HFFc6 (cell line): ENCODE measurements at regions not wholly inside any gene's neighbourhood (a gene's known extent, or its start where the extent isn't known, plus 50 kb on each side); places are given as distances from the start of the nearest gene placed in this dataset.

ENCODE experiments used
- DNase-seq: peaks from one replicate; pipeline ENCODE4 v3.0.0-alpha.2; 2018
- H3K27ac Mint-ChIP-seq: 2 replicates; pipeline ENCODE4 v1.8.0; 2020; ENCODE audit warnings: mild to moderate bottlenecking, mixed read lengths
- H3K27me3 Mint-ChIP-seq: 2 replicates; pipeline ENCODE4 v1.8.0; 2021; ENCODE audit warnings: mild to moderate bottlenecking, moderate library complexity, mixed read lengths; ENCODE audit not compliant: insufficient read depth
- H3K36me3 Mint-ChIP-seq: 2 replicates; pipeline ENCODE4 v1.8.0; 2021; ENCODE audit warnings: low read depth, mixed read lengths
- H3K4me1 Mint-ChIP-seq: 2 replicates; pipeline ENCODE4 v1.8.0; 2020; ENCODE audit warnings: low read depth, mixed read lengths
- H3K4me3 Mint-ChIP-seq: 2 replicates; pipeline ENCODE4 v1.8.0; 2020; ENCODE audit warnings: mild to moderate bottlenecking, moderate library complexity, mixed read lengths
- H3K9me3 Mint-ChIP-seq: 2 replicates; pipeline ENCODE4 v1.8.0; 2020; ENCODE audit warnings: mild to moderate bottlenecking, mixed read lengths
- CTCF ChIP-seq: fragments of 200-600 bp; sonication (generic); IDR thresholded peaks from 2 replicates; pipeline ENCODE4 v1.5.0; 2021; ENCODE audit warnings: antibody characterized with exemption, mild to moderate bottlenecking

DNA sequence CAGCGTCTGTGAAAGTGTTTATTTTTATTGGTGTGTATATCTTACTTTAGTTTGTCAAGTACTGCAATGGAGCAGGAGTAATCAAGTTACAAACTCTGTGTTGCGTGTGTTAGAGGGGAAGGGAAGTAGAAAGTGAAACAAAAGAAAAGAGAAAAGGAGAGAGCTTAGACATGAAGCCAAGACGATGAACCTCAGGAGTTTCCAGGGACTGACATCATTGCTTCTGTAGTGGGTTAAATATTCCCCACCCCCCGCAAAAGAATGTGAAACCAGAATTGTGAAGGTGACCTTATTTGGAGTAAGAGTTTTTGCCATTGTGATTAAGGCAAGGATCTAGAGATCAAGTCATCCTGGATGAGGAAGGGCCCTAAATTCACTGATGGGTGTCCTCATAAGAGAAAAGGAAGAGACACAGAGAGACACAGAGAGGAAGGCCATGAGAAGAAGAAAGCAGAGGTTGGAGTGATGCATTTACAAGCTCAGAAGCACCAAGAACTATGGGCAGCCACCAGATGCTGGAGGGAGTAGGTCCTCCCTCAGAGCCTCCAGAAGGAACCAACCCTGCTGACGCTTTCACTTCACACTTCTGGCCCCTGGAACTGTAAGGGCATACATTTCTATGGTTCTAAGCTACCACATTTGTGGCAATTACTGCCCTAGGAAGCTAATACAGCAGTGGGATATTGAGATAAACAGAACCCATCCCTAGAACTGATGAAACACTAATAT, 173.6 kb upstream of the SFRP2 start:
- DNase-seq = no peak
- Mint-ChIP-seq H3K27me3 (peaks cover 7% of the 10 kb centered on the region; the same call in 1 of the 2 replicates), H3K36me3 (peaks cover 5% of the 10 kb centered on the region; the same call in 1 of the 2 replicates), H3K27ac (no peak overlapping the region), H3K4me1 (no peaks in the 10 kb centered on the region), H3K4me3 (no peak overlapping the region), H3K9me3 (peaks cover 28% of the 10 kb centered on the region)
- no peak for TF ChIP-seq CTCF

DNA sequence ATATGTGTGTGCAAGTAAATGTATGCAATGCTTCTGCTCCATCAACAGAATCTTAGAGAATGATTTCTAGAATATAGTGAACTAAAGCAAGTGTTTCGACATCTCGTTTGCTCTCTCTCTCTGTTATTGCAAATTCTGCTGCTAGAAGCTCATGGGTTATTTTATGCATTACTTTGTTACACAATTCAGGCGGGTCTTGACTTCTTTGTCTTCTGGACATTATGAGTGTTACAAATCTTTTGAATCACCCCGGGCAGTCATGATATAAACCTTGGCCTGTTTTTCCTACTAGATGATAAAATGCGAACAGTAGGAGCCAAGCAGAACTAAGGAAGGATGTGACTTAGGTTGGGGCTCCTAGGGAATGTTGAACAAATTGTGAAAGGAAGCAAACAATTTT, 166.4 kb upstream of the SFRP2 start:
- Mint-ChIP-seq H3K4me1 (no peaks in the 10 kb centered on the region), H3K9me3 (peaks cover 32% of the 10 kb centered on the region), H3K27ac (no peak overlapping the region), H3K4me3 (no peak overlapping the region), H3K27me3 (peaks cover 2% of the 10 kb centered on the region; the same call in 1 of the 2 replicates), H3K36me3 (no peaks in the 10 kb centered on the region)
- TF ChIP-seq CTCF = no peak
- no peak for DNase-seq

DNA sequence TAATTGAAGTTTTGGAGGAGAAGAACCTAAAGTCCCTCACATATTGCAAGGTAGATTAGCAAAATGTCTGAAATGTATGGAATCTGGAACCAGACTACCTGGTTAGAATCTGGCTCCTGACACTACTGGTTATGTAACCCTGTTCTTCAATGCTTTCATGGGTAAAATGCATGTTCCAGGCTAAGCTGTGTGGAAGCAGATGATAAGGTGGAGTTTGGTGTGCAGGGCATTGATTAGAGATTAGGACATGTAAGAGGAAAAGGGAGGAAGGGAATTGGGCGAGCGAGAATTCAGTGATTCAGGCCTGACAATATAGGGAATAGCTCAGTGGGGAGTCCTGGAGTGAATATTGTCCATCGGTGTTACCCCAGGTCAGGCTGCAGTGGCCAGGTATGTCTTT, 165.8 kb upstream of the SFRP2 start:
- peaks cover 38% of the 10 kb centered on the region for H3K9me3 Mint-ChIP-seq
- H3K27me3 Mint-ChIP-seq = peaks cover 2% of the 10 kb centered on the region; the same call in 1 of the 2 replicates
- no peak for DNase-seq
- H3K4me1 Mint-ChIP-seq = no peaks in the 10 kb centered on the region
- no peak overlapping the region for H3K27ac Mint-ChIP-seq
- H3K4me3 Mint-ChIP-seq = no peak overlapping the region
- TF ChIP-seq CTCF = no peak
- no peaks in the 10 kb centered on the region for H3K36me3 Mint-ChIP-seq

GRCh38 chr4:153950100-153950979, 161.5 kb upstream of the SFRP2 start:
- Mint-ChIP-seq H3K36me3 (no peaks in the 10 kb centered on the region), H3K4me1 (no peaks in the 10 kb centered on the region), H3K4me3 (no peak overlapping the region), H3K27ac (no peak overlapping the region), H3K9me3 (peaks cover 40% of the 10 kb centered on the region), H3K27me3 (no peaks in the 10 kb centered on the region)
- DNase-seq = no peak
- TF ChIP-seq CTCF = no peak

DNA sequence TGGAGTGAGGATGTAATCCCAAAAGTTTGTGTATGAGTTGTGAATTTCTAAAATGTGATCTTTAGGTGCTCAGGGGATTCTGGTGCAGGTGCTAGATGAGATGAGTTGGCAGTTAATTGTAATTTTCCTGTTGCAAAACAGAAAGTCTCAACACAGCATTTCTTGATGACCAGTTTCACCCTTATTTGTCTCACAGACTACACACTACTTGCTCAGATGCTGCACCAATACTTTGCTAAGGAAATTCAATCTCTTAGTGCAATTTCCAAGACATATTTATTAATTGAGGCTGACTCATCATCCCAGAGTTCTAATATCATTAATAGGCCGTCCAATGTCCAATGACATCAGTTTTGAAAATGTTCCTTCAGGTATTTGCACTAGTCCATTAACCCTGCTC, 159.2 kb upstream of the SFRP2 start:
- Mint-ChIP-seq H3K4me3 (no peak overlapping the region), H3K36me3 (no peaks in the 10 kb centered on the region), H3K27ac (no peak overlapping the region), H3K27me3 (no peaks in the 10 kb centered on the region), H3K4me1 (no peaks in the 10 kb centered on the region), H3K9me3 (peaks cover 36% of the 10 kb centered on the region)
- DNase-seq = no peak
- no peak for TF ChIP-seq CTCF
